Liver (tissue), 8 donors: ENCODE measurements at regions not wholly inside any gene's neighbourhood (a gene's known extent, or its start where the extent isn't known, plus 50 kb on each side); places are given as distances from the start of the nearest gene placed in this dataset.

Experiments used
- DNase-seq: peaks from one replicate; pipeline ENCODE4 v3.0.0-alpha.2; 2017; ENCODE audit warnings: low spot score
- H3K27ac ChIP-seq, 2 donors: one replicate each; pipeline ENCODE4 v1.7.0; 2013; ENCODE audit warnings: inconsistent platforms in 2 of 2, low read length in 2 of 2, control low read depth in 1 of 2, low read depth in 1 of 2, mild to moderate bottlenecking in 1 of 2
- H3K27me3 ChIP-seq, 4 donors: one replicate each; pipeline versions ENCODE4 v1.6.1 to v1.7.0; 2013; ENCODE audit warnings: low read length in 3 of 4, inconsistent platforms in 1 of 4, mild to moderate bottlenecking in 1 of 4, moderate library complexity in 1 of 4; ENCODE audit not compliant: control insufficient read depth in 4 of 4, insufficient read depth in 4 of 4
- H3K36me3 ChIP-seq, 4 donors: one replicate each; pipeline versions ENCODE4 v1.6.1 to v1.7.0; 2013; ENCODE audit warnings: low read length in 3 of 4, mild to moderate bottlenecking in 3 of 4, low read depth in 1 of 4, moderate library complexity in 1 of 4; ENCODE audit not compliant: control insufficient read depth in 4 of 4, insufficient read depth in 3 of 4
- H3K4me1 ChIP-seq, 4 donors: one replicate each; pipeline versions ENCODE4 v1.6.1 to v1.7.0; 2013; ENCODE audit warnings: low read length in 3 of 4, mild to moderate bottlenecking in 3 of 4, moderate library complexity in 1 of 4; ENCODE audit not compliant: control insufficient read depth in 4 of 4, insufficient read depth in 4 of 4
- H3K4me3 ChIP-seq, 3 donors: one replicate each; pipeline versions ENCODE4 v1.6.1 to v1.7.0; 2013; ENCODE audit warnings: low read length in 3 of 3, control low read depth in 1 of 3, low read depth in 1 of 3, mild to moderate bottlenecking in 1 of 3
- H3K9ac ChIP-seq, 2 donors: one replicate each; pipeline ENCODE4 v1.7.0; 2013; ENCODE audit warnings: low read length in 2 of 2, mild to moderate bottlenecking in 2 of 2, moderate library complexity in 2 of 2, control low read depth in 1 of 2, low read depth in 1 of 2
- H3K9me3 ChIP-seq, 4 donors: one replicate each; pipeline versions ENCODE4 v1.6.1 to v1.7.0; 2013; ENCODE audit warnings: low read length in 3 of 4; ENCODE audit not compliant: control insufficient read depth in 4 of 4
- ATF3 ChIP-seq: IDR thresholded peaks from 2 replicates; pipeline ENCODE4 v1.6.1; 2016; ENCODE audit warnings: antibody characterized with exemption
- CTCF ChIP-seq: fragments of 150-350 bp; IDR thresholded peaks from 2 replicates; pipeline ENCODE4 v1.5.1; 2017; ENCODE audit warnings: improper control_type of control experiment, low read depth, low read length; ENCODE audit not compliant: missing input control
- EGR1 ChIP-seq, 2 donors: IDR thresholded peaks; 2 replicates each; pipeline ENCODE4 v1.6.1; 2016 to 2018; ENCODE audit warnings: antibody characterized with exemption in 2 of 2, low read depth in 2 of 2
- FOXA1 ChIP-seq: IDR thresholded peaks from 2 replicates; pipeline ENCODE4 v1.6.1; 2016; ENCODE audit warnings: antibody characterized with exemption
- FOXA2 ChIP-seq: IDR thresholded peaks from 2 replicates; pipeline ENCODE4 v1.6.1; 2016; ENCODE audit warnings: antibody characterized with exemption
- GABPA ChIP-seq, 2 donors: IDR thresholded peaks in 1 of 2; conservative IDR thresholded peaks in 1 of 2; 2 replicates each; pipeline ENCODE4 v1.6.1; 2016; ENCODE audit warnings: antibody characterized with exemption in 2 of 2, mild to moderate bottlenecking in 1 of 2, moderate library complexity in 1 of 2
- HNF4A ChIP-seq, 2 donors: conservative IDR thresholded peaks; 2 replicates each; pipeline ENCODE4 v1.6.1; 2016; ENCODE audit warnings: antibody characterized with exemption in 2 of 2, mild to moderate bottlenecking in 2 of 2
- HNF4G ChIP-seq: IDR thresholded peaks from 2 replicates; pipeline ENCODE4 v1.6.1; 2016; ENCODE audit warnings: antibody characterized with exemption
- JUND ChIP-seq, 2 donors: IDR thresholded peaks; 2 replicates each; pipeline ENCODE4 v1.6.1; 2016; ENCODE audit warnings: antibody characterized with exemption in 2 of 2
- NR2F2 ChIP-seq: IDR thresholded peaks from 2 replicates; pipeline ENCODE4 v1.6.1; 2016; ENCODE audit warnings: antibody characterized with exemption
- RAD21 ChIP-seq, 2 donors: IDR thresholded peaks; 2 replicates each; pipeline ENCODE4 v1.6.1; 2016; ENCODE audit warnings: antibody characterized with exemption in 2 of 2, mild to moderate bottlenecking in 2 of 2
- REST ChIP-seq: IDR thresholded peaks from 2 replicates; pipeline ENCODE4 v1.6.1; 2016; ENCODE audit warnings: antibody characterized with exemption, mild to moderate bottlenecking
- RXRA ChIP-seq, 2 donors: IDR thresholded peaks; 2 replicates each; pipeline ENCODE4 v1.6.1; 2017 to 2018; ENCODE audit warnings: antibody characterized with exemption in 2 of 2, mild to moderate bottlenecking in 1 of 2
- SP1 ChIP-seq: IDR thresholded peaks from 2 replicates; pipeline ENCODE4 v1.6.1; 2018; ENCODE audit warnings: antibody characterized with exemption, mild to moderate bottlenecking
- TAF1 ChIP-seq: conservative IDR thresholded peaks from 2 replicates; pipeline ENCODE4 v1.6.1; 2016; ENCODE audit warnings: antibody characterized with exemption, mild to moderate bottlenecking
- YY1 ChIP-seq: IDR thresholded peaks from 2 replicates; pipeline ENCODE4 v1.6.1; 2016; ENCODE audit warnings: antibody characterized with exemption, mild to moderate bottlenecking
- ZBTB33 ChIP-seq: IDR thresholded peaks from 2 replicates; pipeline ENCODE4 v1.6.1; 2016; ENCODE audit warnings: antibody characterized with exemption
- WGBS: extraction: QIAGEN DNeasy Blood & Tissue Kit; methylation state at CpG from one replicate; pipeline ENCODE4 v1.1.7; 2013; 5-methylcytosine and 5-hydroxymethylcytosine counted together
- TF ChIP-seq, protein P1 (sequence below): IDR thresholded peaks from 2 replicates; pipeline ENCODE4 v1.6.1; 2016; ENCODE audit warnings: antibody characterized with exemption
- donor health status: healthy.
- donor health status: healthy.
- donor health status: healthy.
- donor health status: healthy.
- donor health status: healthy.

GRCh38 chr18:28457784-28458183 is 280.9 kb upstream of the CDH2 start:
- DNase-seq, result no peak
- H3K4me1 ChIP-seq, result peaks cover 0 to 1% (median 0%) of the 10 kb centered on the region in 4 donors
- WGBS, result 29% methylated on average over 2 of the region's 2 CpGs
- H3K9ac ChIP-seq, result no peak overlapping the region
- no peak overlapping the region for H3K4me3 ChIP-seq
- H3K27ac ChIP-seq, result no peak overlapping the region
- H3K36me3 ChIP-seq, result no peaks in the 10 kb centered on the region
- H3K27me3 ChIP-seq, result no peaks in the 10 kb centered on the region
- TF ChIP-seq REST (no peak), SP1 (no peak), JUND (IDR thresholded peaks at IDR 0.05) (no peak), ZBTB33 (no peak), ATF3 (no peak), TAF1 (no peak), CTCF (no peak), HNF4A (conservative IDR thresholded peaks at IDR 0.05) (no peak), GABPA (IDR thresholded peaks at IDR 0.05 in 1 of 2, conservative IDR thresholded peaks at IDR 0.05 in 1 of 2) (no peak), YY1 (no peak), RAD21 (IDR thresholded peaks at IDR 0.05) (no peak), RXRA (IDR thresholded peaks at IDR 0.05) (no peak), NR2F2 (no peak), EGR1 (IDR thresholded peaks at IDR 0.05; ENCODE audit: low read depth in 2 of 2) (no peak), FOXA1 (no peak), FOXA2 (no peak), HNF4G (no peak)
- TF ChIP-seq, protein P1, sequence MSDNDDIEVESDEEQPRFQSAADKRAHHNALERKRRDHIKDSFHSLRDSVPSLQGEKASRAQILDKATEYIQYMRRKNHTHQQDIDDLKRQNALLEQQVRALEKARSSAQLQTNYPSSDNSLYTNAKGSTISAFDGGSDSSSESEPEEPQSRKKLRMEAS, result no peak
- no peaks in the 10 kb centered on the region for H3K9me3 ChIP-seq

DNA sequence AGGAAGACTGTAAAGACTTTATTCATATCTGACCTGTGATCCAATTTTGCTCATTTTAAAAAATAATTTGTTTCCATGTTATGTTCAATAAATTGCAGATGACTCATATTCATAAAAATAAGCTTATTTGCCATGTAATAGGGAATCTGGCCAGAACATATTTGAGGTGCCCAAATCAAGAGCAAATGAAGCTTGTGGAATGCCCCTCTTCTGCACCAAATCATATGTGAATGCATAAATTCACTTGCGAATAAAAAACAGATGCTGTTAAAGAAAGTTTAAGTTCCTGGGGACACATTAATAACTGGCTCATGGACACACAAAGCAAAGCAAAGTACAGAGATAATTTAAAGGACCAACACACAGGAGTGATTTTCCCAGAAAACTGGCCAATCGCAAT is 279.0 kb upstream of the CDH2 start:
- no peak overlapping the region for H3K9ac ChIP-seq
- WGBS, result 88% methylated on average over 2 of the region's 2 CpGs
- no peak for DNase-seq
- H3K4me3 ChIP-seq, result no peak overlapping the region
- H3K27me3 ChIP-seq, result no peaks in the 10 kb centered on the region
- H3K36me3 ChIP-seq, result no peaks in the 10 kb centered on the region
- peaks cover 0 to 1% (median 0%) of the 10 kb centered on the region in 4 donors for H3K4me1 ChIP-seq
- H3K27ac ChIP-seq, result no peak overlapping the region
- no peaks in the 10 kb centered on the region for H3K9me3 ChIP-seq
- TF ChIP-seq HNF4G, result no peak
- TF ChIP-seq ZBTB33, result no peak
- TF ChIP-seq HNF4A (conservative IDR thresholded peaks at IDR 0.05), result no peak
- TF ChIP-seq YY1, result no peak
- TF ChIP-seq TAF1, result no peak
- no peak for TF ChIP-seq NR2F2
- TF ChIP-seq RAD21 (IDR thresholded peaks at IDR 0.05), result no peak
- TF ChIP-seq FOXA1, result no peak
- no peak for TF ChIP-seq GABPA (IDR thresholded peaks at IDR 0.05 in 1 of 2, conservative IDR thresholded peaks at IDR 0.05 in 1 of 2)
- no peak for TF ChIP-seq JUND (IDR thresholded peaks at IDR 0.05)
- no peak for TF ChIP-seq FOXA2
- TF ChIP-seq RXRA (IDR thresholded peaks at IDR 0.05), result no peak
- TF ChIP-seq EGR1 (IDR thresholded peaks at IDR 0.05; ENCODE audit: low read depth in 2 of 2), result no peak
- TF ChIP-seq REST, result no peak
